Retina (tissue), 1 donor: ENCODE measurements at regions not wholly inside any gene's neighbourhood (a gene's known extent, or its start where the extent isn't known, plus 50 kb on each side); places are given as distances from the start of the nearest gene placed in this dataset.
"Not testable (repeated sequence)": the region's sequence is repeated elsewhere in the genome, so short reads cannot be mapped to it uniquely, and the experiment has no call there.

ENCODE experiments used
- DNase-seq: peaks from one replicate; pipeline ENCODE4 v3.0.0-alpha.2; 2016

DNA sequence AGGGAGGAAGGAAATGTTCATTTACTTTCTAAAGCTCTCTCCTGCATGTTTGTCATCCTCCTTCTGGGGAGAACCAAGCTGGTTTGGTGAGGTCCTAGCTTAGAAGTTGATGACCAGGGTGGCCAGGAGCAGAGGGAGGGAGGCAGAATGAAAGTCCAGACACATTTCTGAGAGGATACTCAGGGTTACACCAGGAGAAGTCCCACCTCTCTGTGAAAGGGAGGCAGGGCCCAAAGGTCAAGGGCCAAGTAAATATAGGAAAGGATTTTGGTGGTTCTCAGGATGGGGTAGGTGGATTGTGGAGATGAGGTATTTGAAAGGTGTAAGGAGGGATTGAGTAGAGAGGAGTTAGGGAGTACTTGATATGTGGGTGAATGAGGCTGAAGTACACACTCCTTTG lies 58.0 kb upstream of the FBXO11 start:
- DNase-seq = no peak

DNA sequence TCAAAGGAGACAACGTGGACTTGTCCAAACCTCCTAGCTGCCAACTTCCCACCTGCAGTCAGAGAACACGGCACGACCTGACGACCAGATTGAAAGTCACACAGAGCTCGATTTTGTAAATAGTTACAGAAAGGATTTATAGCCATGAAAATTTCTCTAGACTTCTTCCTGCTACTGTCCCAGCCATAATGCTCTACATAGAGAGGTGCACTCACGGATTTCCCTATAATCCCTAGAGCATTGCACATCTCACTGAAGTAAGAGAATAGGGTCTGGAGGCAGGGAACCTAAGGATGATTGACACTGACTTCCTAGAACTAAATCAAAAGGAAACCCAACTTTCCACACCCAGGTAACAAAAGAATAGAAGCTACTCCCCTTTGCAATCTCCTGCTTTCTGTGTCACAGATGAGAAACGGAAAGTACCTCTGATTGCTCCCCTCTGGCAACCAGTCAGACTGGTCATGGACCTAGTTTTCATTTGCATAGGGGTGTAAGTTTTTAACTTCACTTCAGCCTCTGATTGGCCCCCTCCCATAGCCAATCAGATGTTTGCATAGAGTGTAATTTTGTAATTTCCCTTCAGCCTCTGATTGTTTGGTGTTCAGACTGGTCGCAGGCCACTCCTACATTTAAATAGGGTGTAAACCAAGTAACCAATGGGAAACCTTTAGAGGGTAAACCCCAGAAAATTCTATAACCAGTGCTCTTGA lies 58.6 kb upstream of the FBXO11 start:
- DNase-seq = no peak

DNA sequence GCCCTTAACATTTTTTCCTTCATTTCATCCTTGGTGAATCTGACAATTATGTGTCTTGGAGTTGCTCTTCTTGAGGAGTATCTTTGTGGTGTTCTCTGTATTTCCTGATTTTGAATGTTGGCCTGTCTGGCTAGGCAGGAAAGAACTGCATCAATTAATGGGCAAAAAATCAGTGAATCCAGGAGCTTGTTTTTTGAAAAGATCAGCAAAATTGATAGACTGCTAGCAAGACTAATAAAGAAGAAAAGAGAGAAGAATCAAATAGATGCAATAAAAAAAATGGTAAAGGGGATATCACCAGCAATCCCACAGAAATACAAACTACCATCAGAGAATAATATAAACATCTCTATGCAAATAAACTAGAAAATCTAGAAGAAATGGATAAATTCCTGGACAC lies 70.4 kb upstream of the FBXO11 start:
- DNase-seq = not testable (repeated sequence)

DNA sequence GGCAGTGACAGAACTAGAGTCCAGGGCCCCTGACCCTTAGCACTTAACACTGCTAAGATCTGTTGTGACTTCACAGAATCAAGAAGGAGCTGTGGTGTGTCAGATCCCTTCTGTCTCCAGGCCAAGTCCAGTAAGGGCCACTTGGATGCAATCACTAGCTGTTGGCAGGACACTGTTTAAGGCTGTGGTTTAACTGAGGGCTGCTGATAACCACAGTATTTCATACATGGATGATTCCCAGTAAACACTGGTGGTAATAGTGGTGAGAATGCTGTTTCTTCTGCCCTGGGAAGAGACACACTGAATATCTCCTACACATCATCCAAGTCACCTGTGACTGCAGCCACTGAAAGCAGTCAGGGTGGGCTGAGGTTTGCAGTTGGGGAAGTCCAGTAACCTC lies 77.7 kb upstream of the FBXO11 start:
- DNase-seq = no peak

DNA sequence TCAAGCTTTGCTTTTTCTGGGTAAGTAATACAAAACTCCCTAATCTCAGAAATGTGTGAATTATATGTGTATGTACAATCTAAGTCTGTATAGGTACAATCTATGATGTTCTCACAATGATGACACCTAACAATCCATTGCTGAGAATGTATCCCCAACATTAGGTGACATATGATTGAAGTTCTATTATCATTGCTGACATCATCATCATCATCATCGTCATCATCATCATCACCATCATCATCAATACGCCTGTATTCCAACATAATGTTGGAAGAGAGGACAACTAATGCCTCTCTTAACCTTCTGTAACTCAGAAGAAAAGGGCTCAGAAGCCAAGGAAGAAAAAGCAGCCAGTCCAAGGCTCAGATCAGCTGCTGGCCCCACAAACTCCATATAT lies 84.2 kb upstream of the FBXO11 start:
- DNase-seq = no peak

DNA sequence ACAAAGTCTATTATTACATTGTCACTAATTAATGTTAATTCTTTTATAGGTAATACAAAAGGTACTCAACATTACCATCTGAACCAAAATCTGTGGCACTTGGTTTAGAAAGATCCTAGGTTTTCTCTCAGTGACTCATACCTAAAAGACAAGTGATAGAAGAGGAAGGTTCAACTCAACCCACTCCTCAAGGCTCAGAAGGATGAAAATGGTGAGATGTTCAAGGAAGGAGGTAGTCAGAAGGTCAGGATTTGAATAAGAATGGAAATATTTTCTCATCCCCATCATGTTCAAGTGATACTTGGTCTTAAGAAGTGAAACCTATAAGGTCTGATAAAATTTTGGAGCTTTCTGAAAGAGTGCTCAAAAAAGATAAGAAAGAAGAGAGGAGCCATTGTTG lies 86.4 kb upstream of the FBXO11 start:
- no peak for DNase-seq

DNA sequence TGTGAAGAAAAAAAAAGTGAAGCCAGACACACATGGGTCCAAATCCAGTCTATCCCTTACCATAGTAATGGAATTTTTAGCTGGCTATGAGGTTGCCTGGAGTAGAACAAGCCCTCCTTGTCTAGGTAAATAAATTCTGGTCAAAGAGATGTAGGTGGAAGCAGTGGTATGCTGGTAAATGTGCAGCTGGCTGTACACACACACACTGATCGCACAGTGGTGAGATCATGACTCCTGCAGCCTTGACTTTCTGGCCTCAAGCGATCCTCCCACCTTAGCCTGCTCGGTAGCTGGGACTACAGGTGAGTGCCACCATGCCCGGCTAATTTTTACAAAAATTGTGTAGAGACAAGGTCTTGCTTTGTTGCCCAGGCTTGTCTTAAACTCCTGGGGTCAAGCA lies 90.5 kb upstream of the FBXO11 start:
- no peak for DNase-seq

DNA sequence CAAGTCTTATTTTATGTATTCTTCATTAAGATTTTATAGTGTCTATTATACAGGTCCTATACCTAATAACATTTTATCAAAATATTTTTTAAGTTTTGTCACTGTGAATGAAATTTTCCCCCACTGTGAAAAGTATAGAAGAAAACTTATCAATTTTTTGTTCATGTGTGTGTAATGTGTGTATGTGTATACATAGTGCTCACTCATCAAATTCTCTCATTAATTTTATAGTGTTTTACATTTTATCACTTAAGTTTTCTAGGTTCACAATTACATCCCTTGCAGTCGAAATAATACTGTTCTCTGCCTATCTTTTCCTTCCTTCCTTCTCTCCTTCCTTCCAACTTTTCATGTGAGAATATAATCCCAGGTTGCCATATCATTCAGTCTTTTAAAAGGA lies 93.2 kb upstream of the FBXO11 start:
- DNase-seq = no peak

DNA sequence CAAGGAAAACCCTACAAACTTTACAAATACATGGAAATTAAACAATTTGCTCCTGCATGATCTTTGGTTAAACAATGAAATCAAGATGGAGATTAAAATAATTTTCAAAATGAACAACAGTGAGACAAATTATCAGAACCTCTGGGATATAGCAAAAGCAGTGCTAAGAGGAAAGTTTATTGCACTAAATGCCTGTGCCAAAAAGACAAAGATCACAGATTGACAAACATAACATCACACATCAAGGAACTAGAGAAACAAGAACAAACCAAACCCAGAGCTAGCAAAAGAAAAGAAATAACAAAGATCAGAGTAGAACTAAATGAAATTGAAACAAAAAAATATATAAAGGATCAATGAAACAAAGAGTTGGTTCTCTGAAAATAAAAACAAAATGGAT lies 95.2 kb upstream of the FBXO11 start:
- no peak for DNase-seq

DNA sequence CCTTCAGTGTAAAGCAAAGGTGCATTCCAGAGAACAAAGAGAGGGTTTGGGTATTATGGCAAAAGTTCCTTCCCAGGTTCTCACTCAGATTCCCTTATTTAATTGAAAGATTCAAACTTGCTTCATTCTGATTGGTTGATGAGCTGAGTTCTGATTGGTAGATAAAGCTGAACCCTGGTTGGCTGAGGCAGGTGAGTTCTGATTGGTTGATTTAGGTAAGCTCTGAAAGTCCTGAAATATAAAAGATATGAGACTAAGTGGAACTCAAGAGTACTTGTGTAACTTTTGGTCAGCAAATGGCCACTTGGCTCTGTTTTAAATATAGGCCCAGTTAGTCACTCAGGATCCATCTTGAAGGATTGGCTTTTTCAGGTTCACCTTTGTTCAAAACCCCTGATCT lies 99.8 kb upstream of the FBXO11 start:
- no peak for DNase-seq

DNA sequence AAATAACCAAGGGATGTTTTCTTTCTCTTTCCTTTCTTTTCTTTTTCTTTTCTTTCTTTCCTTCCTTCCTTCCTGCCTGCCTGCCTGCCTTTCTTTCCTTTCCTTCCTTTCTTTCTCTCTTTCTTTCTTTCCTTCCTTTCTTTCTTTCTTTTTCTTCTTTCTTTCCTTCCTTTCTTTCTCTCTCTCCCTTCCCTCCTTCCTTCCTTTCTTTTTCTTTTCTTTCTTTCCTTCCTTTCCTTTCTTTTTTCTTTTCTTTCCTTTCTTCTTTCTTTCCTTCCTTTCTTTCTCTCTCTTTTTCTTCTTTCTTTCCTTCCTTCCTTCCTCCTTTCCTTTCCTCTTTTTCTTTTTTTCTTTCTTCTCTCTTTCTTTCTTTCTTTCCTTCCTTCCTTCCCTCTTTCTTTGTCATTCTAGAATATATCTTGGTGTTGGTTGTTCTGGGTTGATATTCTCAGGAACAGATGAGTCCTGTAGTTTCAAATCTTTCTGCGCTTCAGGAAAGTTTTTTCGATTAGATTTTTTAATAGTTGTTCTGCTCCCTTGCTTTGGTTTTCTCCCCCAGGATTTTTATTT lies 101.5 kb upstream of the FBXO11 start:
- DNase-seq = no peak

DNA sequence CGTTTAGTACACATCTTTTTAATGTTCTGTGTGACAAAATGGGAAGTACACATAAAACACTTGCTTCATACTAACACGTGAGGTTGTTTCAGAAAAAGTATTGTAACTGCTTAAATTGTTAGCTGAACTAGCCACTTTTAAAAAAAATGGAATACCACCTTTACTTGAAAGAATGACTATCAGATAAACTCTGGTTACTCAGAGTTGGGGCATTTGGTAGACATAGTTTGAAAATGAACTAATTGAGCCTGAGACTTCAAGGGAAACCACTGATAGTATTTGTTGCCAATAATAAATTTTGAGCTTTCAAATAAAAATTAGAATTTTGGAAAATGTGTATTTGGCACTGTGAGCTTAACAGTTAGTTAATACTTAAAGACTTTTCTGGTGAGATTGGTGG lies 103.0 kb upstream of the FBXO11 start:
- no peak for DNase-seq

DNA sequence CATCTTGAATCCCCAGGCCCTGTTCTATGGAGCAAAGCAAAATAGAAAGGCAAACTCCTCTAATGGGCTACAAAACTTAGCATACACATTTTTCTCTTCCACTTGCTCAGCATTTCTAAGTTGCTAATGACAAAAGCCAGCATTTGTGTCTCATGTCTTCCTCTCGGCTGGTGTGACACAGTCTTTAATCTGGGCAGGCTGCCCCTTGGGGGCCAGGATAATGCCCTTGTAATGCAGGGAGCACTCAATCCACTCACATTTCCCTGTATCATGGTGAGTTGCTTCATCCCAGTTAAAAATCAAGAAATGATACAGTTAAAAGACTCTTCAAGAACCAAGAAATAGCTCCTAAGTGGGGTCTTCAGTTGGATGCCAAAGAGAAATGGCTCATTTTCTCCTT lies 109.1 kb upstream of the FBXO11 start:
- DNase-seq = peak; percentile 1

DNA sequence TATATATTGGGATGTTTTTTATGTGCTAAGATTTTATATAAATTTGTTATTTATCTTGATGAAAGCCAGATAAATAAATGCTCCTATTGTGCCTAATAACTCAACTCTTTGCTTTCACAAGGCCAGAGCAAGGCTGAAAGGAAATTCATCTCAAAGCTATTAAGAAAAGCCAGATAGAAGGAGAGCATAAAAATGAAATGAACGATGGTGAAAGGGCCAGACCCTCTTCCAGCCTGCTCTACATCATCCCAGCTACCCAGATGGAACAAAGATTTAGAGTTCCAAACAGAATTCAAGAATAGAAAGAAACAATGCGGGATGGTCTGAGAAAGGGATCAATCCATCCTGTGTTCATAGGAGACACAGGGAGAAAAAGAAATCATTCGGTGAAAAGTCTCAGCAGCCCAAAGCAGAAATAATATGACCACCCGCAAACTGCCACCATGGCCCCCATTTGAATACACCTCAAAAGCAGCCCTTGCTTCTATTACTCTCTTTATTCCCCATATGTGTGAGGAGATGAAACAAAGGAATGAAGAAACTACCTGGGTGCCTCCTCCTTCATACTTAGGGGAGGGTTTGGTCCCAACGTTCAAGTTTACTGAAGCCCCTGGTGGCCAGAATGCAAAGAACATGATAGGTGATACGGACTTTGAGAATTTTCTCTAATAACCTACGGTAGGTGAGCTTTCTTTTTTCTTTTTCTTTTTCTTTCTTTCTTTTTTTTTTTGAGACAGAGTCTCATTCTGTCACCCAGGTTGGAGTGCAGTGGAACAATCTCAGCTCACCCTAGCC lies 110.1 kb upstream of the FBXO11 start:
- no peak for DNase-seq

DNA sequence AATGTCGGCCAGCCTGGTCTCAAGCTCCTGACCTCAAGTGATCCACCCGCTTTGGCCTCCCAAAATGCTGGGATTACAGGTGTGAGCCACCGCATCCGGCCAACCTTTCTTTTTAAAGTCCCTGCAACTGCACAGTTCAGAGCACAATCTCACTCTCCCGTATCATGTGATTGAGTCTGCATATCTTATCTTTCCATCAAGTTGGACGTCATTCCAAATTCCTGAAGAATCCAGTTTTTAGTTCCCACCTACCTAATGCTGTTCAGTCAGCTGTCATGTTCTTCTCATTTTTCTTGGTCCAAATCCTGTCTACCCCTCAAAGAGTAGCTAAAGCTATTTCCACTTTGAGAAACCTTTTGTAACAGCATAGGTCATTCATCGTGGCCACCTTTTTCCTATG lies 110.8 kb upstream of the FBXO11 start:
- DNase-seq = no peak

DNA sequence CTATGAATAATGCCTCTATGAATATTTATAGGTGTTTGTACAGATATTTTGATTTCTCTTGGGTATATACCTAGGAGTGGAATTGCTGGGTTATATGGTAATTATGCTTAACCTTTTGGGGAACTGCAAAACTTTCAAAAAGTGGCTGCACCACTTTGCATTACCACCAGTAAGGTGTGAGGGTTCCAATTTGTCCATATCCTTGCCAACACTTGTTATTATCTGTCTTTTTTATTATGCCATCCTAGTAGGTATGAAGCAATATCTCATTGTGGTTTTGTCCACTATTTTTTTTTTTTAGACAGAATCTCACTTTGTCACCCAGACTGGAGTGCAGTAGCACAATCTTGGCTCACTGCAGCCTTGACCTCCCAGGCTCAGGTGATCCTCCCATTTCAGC lies 112.2 kb upstream of the FBXO11 start:
- DNase-seq = no peak

DNA sequence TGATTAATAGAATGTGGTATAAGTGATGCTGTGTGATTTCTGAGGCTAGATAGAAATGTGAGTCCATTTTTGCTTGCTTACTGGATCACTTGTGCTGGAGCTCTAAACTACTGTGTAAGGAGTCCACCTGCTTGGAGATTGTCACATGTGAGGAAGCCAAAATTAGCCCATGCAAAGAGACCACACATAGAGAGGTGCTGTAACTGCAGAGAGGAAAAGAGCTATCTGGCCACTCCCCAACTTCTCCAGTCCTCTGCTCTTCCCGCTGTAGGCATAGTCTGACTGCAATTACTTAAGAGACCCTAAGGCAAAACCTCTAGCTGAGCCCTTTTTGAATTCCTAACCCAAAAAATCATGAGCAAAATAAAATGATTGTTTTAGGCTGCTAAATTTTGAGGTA lies 120.6 kb upstream of the FBXO11 start:
- no peak for DNase-seq

DNA sequence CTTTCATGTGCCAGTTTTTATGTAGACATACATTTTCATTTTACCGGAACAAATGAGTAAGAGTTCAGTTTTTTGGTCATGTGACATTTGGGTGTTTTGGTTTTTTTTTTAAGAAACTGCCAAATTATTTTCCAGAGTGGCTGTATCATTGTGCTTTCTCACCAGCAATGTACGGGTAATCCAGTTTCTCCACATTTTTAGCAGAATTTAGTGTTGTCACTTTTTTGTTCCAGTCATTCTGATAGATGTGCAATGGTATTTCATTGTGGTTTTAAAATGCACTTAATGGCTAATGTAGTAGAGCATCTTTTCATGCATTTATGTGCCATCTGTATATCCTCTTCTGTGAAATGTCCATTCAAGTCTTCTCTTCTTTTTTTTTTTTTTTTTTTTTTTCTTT lies 126.5 kb upstream of the FBXO11 start:
- DNase-seq = no peak

DNA sequence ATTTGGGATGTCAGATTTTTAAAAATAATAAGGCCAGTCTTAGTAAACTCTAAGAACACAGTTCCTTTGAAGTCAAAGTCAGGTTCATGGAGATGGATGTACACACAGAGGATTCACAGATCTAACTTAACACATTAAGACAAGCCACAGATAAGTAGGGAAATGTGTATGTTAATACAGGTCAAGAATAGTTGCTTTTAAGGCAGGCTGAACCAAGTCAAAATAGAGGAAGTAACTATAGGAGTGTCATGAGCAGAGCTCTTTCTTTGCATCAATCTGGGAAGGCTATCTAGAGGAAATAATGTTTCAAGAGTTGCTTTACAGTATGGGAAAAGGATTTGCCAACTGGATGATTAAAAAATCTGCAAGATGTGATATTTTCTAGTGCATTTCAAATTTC lies 128.0 kb upstream of the FBXO11 start:
- DNase-seq = no peak

DNA sequence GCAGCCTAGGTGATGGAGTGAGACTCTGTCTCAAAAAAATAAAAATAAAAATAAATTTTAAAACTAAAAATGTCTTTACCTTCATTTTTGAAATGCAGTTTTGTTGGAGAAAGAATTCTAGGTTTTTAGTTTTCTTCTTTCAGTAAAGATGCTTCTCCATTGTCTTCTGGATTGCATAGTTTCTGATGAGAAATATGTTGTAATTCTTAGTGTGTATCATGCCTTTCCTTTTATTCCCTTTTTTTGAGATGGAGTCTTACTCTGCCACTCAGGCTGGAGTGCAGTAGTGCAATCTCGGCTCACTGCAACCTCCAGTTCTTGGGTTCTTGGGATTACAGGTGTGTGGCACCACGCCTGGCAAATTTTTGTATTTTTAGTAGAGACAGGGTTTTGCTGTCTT lies 130.0 kb upstream of the FBXO11 start:
- DNase-seq = no peak

DNA sequence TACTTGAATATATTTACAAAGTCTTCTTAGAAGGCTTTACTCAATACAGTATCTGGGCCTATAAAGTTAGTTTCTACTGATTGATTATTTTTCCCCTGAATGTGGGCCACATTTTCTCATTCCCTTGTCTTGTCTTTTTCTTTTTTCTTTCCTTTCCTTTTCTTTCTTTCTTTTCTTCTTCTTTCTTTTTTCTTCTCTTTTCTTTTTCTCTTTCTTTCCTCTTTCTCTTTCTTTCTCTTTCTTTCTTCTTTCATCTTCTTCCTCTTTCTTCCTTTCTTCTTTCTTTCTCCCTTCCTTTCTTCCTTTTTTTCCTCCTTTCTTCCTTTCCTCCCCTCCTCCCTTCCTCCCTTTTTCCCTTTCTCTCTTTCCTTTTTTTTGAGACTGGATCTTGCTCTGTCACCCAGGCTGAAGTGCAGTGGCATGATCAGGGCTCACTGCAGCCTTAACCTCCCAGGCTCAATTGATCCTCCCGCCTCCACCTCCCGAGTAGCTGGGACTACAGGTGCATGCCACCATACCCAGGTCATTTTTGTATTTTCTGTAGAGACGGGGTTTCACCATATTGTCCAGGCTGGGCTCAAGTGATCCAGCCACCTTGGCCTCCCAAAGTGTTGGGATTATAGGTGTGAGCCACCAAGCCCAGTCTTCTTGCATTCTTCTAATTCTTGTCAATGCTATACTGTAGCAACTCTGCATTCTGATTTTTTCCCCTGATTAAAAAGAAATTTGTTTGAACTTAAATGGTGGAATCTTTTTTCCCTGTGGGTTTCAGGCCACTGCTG lies 133.1 kb upstream of the FBXO11 start:
- DNase-seq = no peak

DNA sequence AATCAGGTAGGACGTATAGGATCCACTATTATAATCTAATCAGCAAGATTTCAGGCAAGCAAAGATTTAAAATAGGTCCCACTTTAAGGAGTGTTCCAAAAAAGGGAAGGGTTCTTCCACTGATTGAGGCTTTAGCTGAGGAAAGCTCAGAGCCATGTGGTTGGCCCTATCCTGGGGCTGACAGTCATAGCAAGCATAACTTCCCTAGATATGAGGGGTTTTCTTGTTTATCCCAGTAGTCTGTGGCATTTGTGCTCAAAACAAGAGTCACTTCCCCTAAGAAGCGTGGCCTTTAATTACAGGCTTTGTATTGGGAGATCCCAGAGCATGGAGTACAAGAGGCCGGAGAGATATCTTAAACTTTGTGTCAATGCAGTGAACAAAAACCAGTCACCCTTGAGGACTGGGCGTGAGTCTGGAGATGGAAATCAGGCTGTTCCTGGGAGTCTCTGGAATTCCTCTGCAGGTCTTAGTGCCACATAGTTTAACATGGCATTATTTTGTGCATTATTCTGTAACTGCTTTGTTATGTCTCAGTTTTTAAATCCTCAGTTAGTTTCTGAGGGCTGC lies 136.9 kb upstream of the FBXO11 start:
- no peak for DNase-seq

DNA sequence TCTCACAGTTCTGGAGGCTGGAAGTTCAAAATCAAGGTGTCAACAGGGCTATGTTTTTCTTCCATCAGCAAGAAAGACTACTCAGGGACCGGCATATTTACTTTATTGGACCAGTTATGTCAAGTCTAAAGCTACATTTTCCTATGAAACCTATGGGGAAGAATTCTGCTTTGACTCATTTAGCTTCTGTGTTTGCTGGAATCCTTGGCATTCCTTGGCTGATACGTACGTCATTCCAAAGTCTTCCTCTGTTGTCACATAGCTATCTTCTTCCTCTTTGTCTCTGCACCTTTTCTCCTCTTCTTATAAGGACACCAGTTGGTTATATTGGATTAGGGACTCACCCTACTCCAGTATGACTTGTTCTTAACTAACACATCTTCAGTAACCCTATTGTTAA lies 137.4 kb upstream of the FBXO11 start:
- DNase-seq = no peak
